BJ (cell line): ENCODE measurements at regions not wholly inside any gene's neighbourhood (a gene's known extent, or its start where the extent isn't known, plus 50 kb on each side); places are given as distances from the start of the nearest gene placed in this dataset.

Source experiments
- CTCF ChIA-PET: fragments of 350-600 bp; formaldehyde crosslinking; extraction: SDS; loops from one replicate; lab custom pipeline; 2021; ENCODE audit warnings: antibody characterized with exemption, inconsistent platforms; lab: Yijun Ruan, JAX
- POLR2A ChIA-PET: fragments of 300-600 bp; sonication (Branson Sonifier 250); formaldehyde crosslinking; extraction: SDS; loops from one replicate; lab custom pipeline; 2021; ENCODE audit warnings: antibody characterized with exemption; lab: Charles Lee
- DNase-seq: peaks from one replicate; pipeline ENCODE4 v3.0.0-alpha.2; 2011; ENCODE audit warnings: low read depth
- H3K27me3 ChIP-seq: 2 replicates; pipeline ENCODE4 v1.6.0; 2011; ENCODE audit warnings: low read length; ENCODE audit not compliant: control insufficient read depth, insufficient read depth
- H3K36me3 ChIP-seq: 2 replicates; pipeline ENCODE4 v1.5.1; 2011; ENCODE audit warnings: low read length; ENCODE audit not compliant: control insufficient read depth, insufficient read depth
- H3K4me3 ChIP-seq: 2 replicates; pipeline ENCODE4 v1.5.1; 2011; ENCODE audit warnings: low read depth, mild to moderate bottlenecking, control low read depth, low read length
- CTCF ChIP-seq: IDR thresholded peaks from 2 replicates; pipeline ENCODE4 v1.5.1; 2011; ENCODE audit warnings: low read depth, mild to moderate bottlenecking, control low read depth, inconsistent platforms, low read length, moderate library complexity; ENCODE audit not compliant: insufficient read depth

- no peak for TF ChIP-seq CTCF
- ChIA-PET POLR2A (no interaction called here), CTCF (no interaction called here)
Measured at GRCh38 chr2:103814016-103814415, 1039.9 kb upstream of the POU3F3 start.

GRCh38 chr2:103815731-103816130, 1038.2 kb upstream of the POU3F3 start:
- Histone ChIP-seq H3K27me3 (no peaks in the 10 kb centered on the region), H3K4me3 (no peak overlapping the region), H3K36me3 (no peaks in the 10 kb centered on the region)
- no peak for TF ChIP-seq CTCF
- no peak for DNase-seq
- ChIA-PET CTCF (no interaction called here), POLR2A (no interaction called here)

More at GRCh38 chr2:103814016-103814415, 1039.9 kb upstream of the POU3F3 start:
- H3K36me3 ChIP-seq: no peaks in the 10 kb centered on the region
- H3K4me3 ChIP-seq: no peak overlapping the region
- no peaks in the 10 kb centered on the region for H3K27me3 ChIP-seq
- DNase-seq: no peak

- POLR2A ChIA-PET: no interaction called here
- H3K36me3 ChIP-seq: no peaks in the 10 kb centered on the region
- CTCF ChIA-PET: no interaction called here
Measured at GRCh38 chr2:103817746-103818145, 1036.2 kb upstream of the POU3F3 start.

GRCh38 chr2:103818176-103818575, 1035.7 kb upstream of the POU3F3 start:
- ChIA-PET POLR2A (no interaction called here), CTCF (no interaction called here)
- no peak overlapping the region for H3K4me3 ChIP-seq
- TF ChIP-seq CTCF: no peak
- H3K27me3 ChIP-seq: no peaks in the 10 kb centered on the region
- no peaks in the 10 kb centered on the region for H3K36me3 ChIP-seq
- DNase-seq: no peak

More at GRCh38 chr2:103817746-103818145, 1036.2 kb upstream of the POU3F3 start:
- no peak for DNase-seq
- no peaks in the 10 kb centered on the region for H3K27me3 ChIP-seq
- H3K4me3 ChIP-seq: no peak overlapping the region
- TF ChIP-seq CTCF: no peak

GRCh38 chr2:103819599-103819998, 1034.3 kb upstream of the POU3F3 start:
- POLR2A ChIA-PET: no interaction called here
- H3K36me3 ChIP-seq: no peaks in the 10 kb centered on the region
- no peak for TF ChIP-seq CTCF
- no peaks in the 10 kb centered on the region for H3K27me3 ChIP-seq
- CTCF ChIA-PET: no interaction called here
- no peak overlapping the region for H3K4me3 ChIP-seq
- DNase-seq: no peak
